Karpas-422 (cell line): ENCODE measurements at regions not wholly inside any gene's neighbourhood (a gene's known extent, or its start where the extent isn't known, plus 50 kb on each side); places are given as distances from the start of the nearest gene placed in this dataset.

Source experiments
- DNase-seq: peaks from one replicate; pipeline ENCODE4 v3.0.0-alpha.2; 2015
- H2AFZ ChIP-seq: fragments of 200-600 bp; sonication (generic); 2 replicates; pipeline ENCODE4 v1.6.1; 2014; ENCODE audit warnings: antibody characterized with exemption, low read length, mixed read lengths
- H3K27ac ChIP-seq: fragments of 200-600 bp; sonication (generic); 2 replicates; pipeline ENCODE4 v1.5.1; 2014; ENCODE audit warnings: mild to moderate bottlenecking, low read length, moderate library complexity
- H3K27me3 ChIP-seq: fragments of 200-600 bp; sonication (generic); 2 replicates; pipeline ENCODE4 v1.6.1; 2014; ENCODE audit warnings: low read length, mixed read lengths
- H3K36me3 ChIP-seq: fragments of 200-600 bp; sonication (generic); 2 replicates; pipeline ENCODE4 v1.6.1; 2014; ENCODE audit warnings: low read length, mixed read lengths; ENCODE audit not compliant: insufficient read depth
- H3K4me1 ChIP-seq: fragments of 200-600 bp; sonication (generic); 2 replicates; pipeline ENCODE4 v1.6.1; 2014; ENCODE audit warnings: mild to moderate bottlenecking, low read length, mixed read lengths
- H3K4me2 ChIP-seq: fragments of 200-600 bp; sonication (generic); 2 replicates; pipeline ENCODE4 v1.6.1; 2014; ENCODE audit warnings: low read length, low read depth, mild to moderate bottlenecking; ENCODE audit not compliant: poor library complexity, severe bottlenecking
- H3K4me3 ChIP-seq: fragments of 200-600 bp; sonication (generic); 2 replicates; pipeline ENCODE4 v1.5.1; 2014; ENCODE audit warnings: mild to moderate bottlenecking, antibody characterized with exemption, low read length, mixed read lengths
- H3K79me2 ChIP-seq: fragments of 200-600 bp; sonication (generic); 2 replicates; pipeline ENCODE4 v1.6.1; 2014; ENCODE audit warnings: mild to moderate bottlenecking, low read length, mixed read lengths
- H3K9ac ChIP-seq: fragments of 200-600 bp; sonication (generic); 2 replicates; pipeline ENCODE4 v1.6.0; 2014; ENCODE audit warnings: low read length
- H3K9me2 ChIP-seq: fragments of 200-600 bp; sonication (generic), shearing (Covaris generic); replicated peaks from 2 replicates; pipeline ENCODE4 v1.6.0; 2014; ENCODE audit warnings: mild to moderate bottlenecking, low read length, moderate library complexity; ENCODE audit not compliant: insufficient read depth
- H3K9me3 ChIP-seq: fragments of 300-700, 200-600 bp; sonication (generic); 2 replicates; pipeline ENCODE4 v1.6.1; 2014; ENCODE audit warnings: low read length, mixed read lengths
- H4K20me1 ChIP-seq: fragments of 200-600 bp; sonication (generic); 2 replicates; pipeline ENCODE4 v1.6.1; 2014; ENCODE audit warnings: mild to moderate bottlenecking, antibody characterized with exemption, low read length, low read depth; ENCODE audit not compliant: insufficient read depth

- no peak for DNase-seq
- no peaks in the 10 kb centered on the region for H4K20me1 ChIP-seq
Observed at GRCh38 chr1:14259191-14259757, 339.2 kb upstream of the KAZN start.

GRCh38 chr1:14260480-14260879 lies 338.0 kb upstream of the KAZN start:
- Histone ChIP-seq H3K36me3 (no peaks in the 10 kb centered on the region; the same call in 1 of the 2 replicates), H3K9me2 (no peaks in the 10 kb centered on the region), H3K79me2 (no peaks in the 10 kb centered on the region), H3K9me3 (no peaks in the 10 kb centered on the region; the same call in 1 of the 2 replicates), H3K27ac (no peak overlapping the region), H3K27me3 (no peaks in the 10 kb centered on the region), H3K9ac (no peak overlapping the region), H2AFZ (no peak overlapping the region), H4K20me1 (no peaks in the 10 kb centered on the region), H3K4me3 (no peak overlapping the region), H3K4me1 (peaks cover 36% of the 10 kb centered on the region), H3K4me2 (no peak overlapping the region)
- DNase-seq, result no peak

More at GRCh38 chr1:14259191-14259757, 339.2 kb upstream of the KAZN start:
- Histone ChIP-seq H3K27ac (no peak overlapping the region), H3K9me3 (no peaks in the 10 kb centered on the region; the same call in 1 of the 2 replicates), H3K9me2 (no peaks in the 10 kb centered on the region), H2AFZ (no peak overlapping the region), H3K9ac (no peak overlapping the region), H3K4me1 (peaks cover 40% of the 10 kb centered on the region), H3K27me3 (no peaks in the 10 kb centered on the region), H3K36me3 (no peaks in the 10 kb centered on the region; the same call in 1 of the 2 replicates), H3K4me3 (no peak overlapping the region), H3K4me2 (no peak overlapping the region), H3K79me2 (no peaks in the 10 kb centered on the region)

- Histone ChIP-seq H3K79me2 (no peaks in the 10 kb centered on the region), H3K36me3 (no peaks in the 10 kb centered on the region; the same call in 1 of the 2 replicates), H3K27ac (no peak overlapping the region), H3K27me3 (no peaks in the 10 kb centered on the region), H3K9ac (no peak overlapping the region), H4K20me1 (no peaks in the 10 kb centered on the region), H3K4me1 (peaks cover 34% of the 10 kb centered on the region), H2AFZ (no peak overlapping the region), H3K4me3 (no peak overlapping the region), H3K4me2 (no peak overlapping the region), H3K9me2 (no peaks in the 10 kb centered on the region), H3K9me3 (no peaks in the 10 kb centered on the region; the same call in 1 of the 2 replicates)
- DNase-seq, result no peak
Observed at GRCh38 chr1:14261395-14261794, 337.1 kb upstream of the KAZN start.

GRCh38 chr1:14262637-14263036 lies 335.8 kb upstream of the KAZN start:
- no peak overlapping the region for H3K4me3 ChIP-seq
- no peaks in the 10 kb centered on the region for H3K36me3 ChIP-seq
- no peaks in the 10 kb centered on the region for H3K27me3 ChIP-seq
- no peaks in the 10 kb centered on the region for H3K9me2 ChIP-seq
- no peak overlapping the region for H3K27ac ChIP-seq
- H3K9me3 ChIP-seq, result no peaks in the 10 kb centered on the region
- DNase-seq, result no peak
- peaks cover 28% of the 10 kb centered on the region for H3K4me1 ChIP-seq
- H3K79me2 ChIP-seq, result no peaks in the 10 kb centered on the region
- H3K9ac ChIP-seq, result no peak overlapping the region
- H3K4me2 ChIP-seq, result no peak overlapping the region
- no peaks in the 10 kb centered on the region for H4K20me1 ChIP-seq
- H2AFZ ChIP-seq, result no peak overlapping the region

GRCh38 chr1:14263225-14263624 lies 335.3 kb upstream of the KAZN start:
- Histone ChIP-seq H3K27ac (no peak overlapping the region), H4K20me1 (no peaks in the 10 kb centered on the region), H3K79me2 (no peaks in the 10 kb centered on the region), H2AFZ (no peak overlapping the region), H3K9me3 (no peaks in the 10 kb centered on the region), H3K4me1 (peaks cover 28% of the 10 kb centered on the region), H3K9me2 (no peaks in the 10 kb centered on the region), H3K4me3 (no peak overlapping the region), H3K4me2 (no peak overlapping the region), H3K27me3 (no peaks in the 10 kb centered on the region), H3K9ac (no peak overlapping the region), H3K36me3 (no peaks in the 10 kb centered on the region)
- DNase-seq, result no peak

GRCh38 chr1:14263671-14264070 lies 334.8 kb upstream of the KAZN start:
- Histone ChIP-seq H3K4me3 (no peak overlapping the region), H3K79me2 (no peaks in the 10 kb centered on the region), H2AFZ (no peak overlapping the region), H3K9ac (no peak overlapping the region), H3K27me3 (no peaks in the 10 kb centered on the region), H3K4me1 (peaks cover 28% of the 10 kb centered on the region), H3K9me3 (no peaks in the 10 kb centered on the region), H3K9me2 (no peaks in the 10 kb centered on the region), H3K4me2 (no peak overlapping the region), H3K27ac (no peak overlapping the region), H3K36me3 (no peaks in the 10 kb centered on the region), H4K20me1 (no peaks in the 10 kb centered on the region)
- DNase-seq, result no peak

GRCh38 chr1:14265495-14265894 lies 333.0 kb upstream of the KAZN start:
- Histone ChIP-seq H4K20me1 (no peaks in the 10 kb centered on the region), H2AFZ (no peak overlapping the region), H3K4me2 (no peak overlapping the region), H3K79me2 (no peaks in the 10 kb centered on the region), H3K36me3 (no peaks in the 10 kb centered on the region), H3K4me3 (no peak overlapping the region), H3K9me3 (no peaks in the 10 kb centered on the region), H3K4me1 (peaks cover 28% of the 10 kb centered on the region), H3K27me3 (no peaks in the 10 kb centered on the region), H3K27ac (no peak overlapping the region), H3K9me2 (no peaks in the 10 kb centered on the region), H3K9ac (no peak overlapping the region)
- no peak for DNase-seq

- H4K20me1 ChIP-seq, result no peaks in the 10 kb centered on the region
- no peaks in the 10 kb centered on the region for H3K9me2 ChIP-seq
- H3K9ac ChIP-seq, result no peak overlapping the region
- no peaks in the 10 kb centered on the region for H3K27me3 ChIP-seq
- no peak overlapping the region for H3K4me3 ChIP-seq
- no peaks in the 10 kb centered on the region for H3K79me2 ChIP-seq
- H3K9me3 ChIP-seq, result no peaks in the 10 kb centered on the region
- peaks cover 19% of the 10 kb centered on the region for H3K4me1 ChIP-seq
- H2AFZ ChIP-seq, result no peak overlapping the region
- no peaks in the 10 kb centered on the region for H3K36me3 ChIP-seq
- no peak overlapping the region for H3K4me2 ChIP-seq
- DNase-seq, result no peak
- no peak overlapping the region for H3K27ac ChIP-seq
Observed at GRCh38 chr1:14267991-14268390, 330.5 kb upstream of the KAZN start.
